ENCODE measurements at regions not wholly inside any gene's neighbourhood (a gene's known extent, or its start where the extent isn't known, plus 50 kb on each side); places are given as distances from the start of the nearest gene placed in this dataset.
"Not testable (repeated sequence)": the region's sequence is repeated elsewhere in the genome, so short reads cannot be mapped to it uniquely, and the experiment has no call there.

DNA sequence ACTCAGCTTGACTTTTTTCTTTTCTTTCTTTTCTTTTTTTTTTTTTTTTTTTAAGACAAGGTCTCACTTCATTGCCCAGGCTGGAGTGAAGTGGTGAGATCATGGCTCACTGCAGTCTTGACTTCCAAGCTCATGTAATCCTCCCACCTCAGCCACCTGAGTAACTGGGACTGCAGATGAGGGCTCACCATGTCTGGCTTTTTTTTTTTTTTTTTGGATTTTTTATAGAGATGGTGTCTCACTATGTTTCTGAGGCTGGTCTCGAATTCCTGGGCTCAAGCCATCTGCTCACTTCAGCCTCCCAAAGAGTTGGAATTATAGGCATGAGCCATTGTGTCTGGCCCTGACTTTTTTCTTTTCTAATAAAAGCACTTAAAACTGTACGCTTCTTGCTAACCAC is 358.2 kb upstream of the IGFBP3 start:
- TF ChIP-seq CTCF (IDR thresholded peaks at IDR 0.05; ENCODE audit: extremely low read depth, missing control alignments), result no peak
- DNase-seq (ENCODE audit: low spot score), result no peak

GRCh38 chr7:46264646-46265045 is 343.6 kb upstream of the IGFBP3 start:
- no peak for DNase-seq (ENCODE audit: low spot score)
- TF ChIP-seq CTCF (IDR thresholded peaks at IDR 0.05; ENCODE audit: extremely low read depth, missing control alignments), result no peak

- not testable (repeated sequence) for DNase-seq (ENCODE audit: low spot score)
These were observed 340.6 kb upstream of the IGFBP3 start for GRCh38 chr7:46261638-46262037.

GRCh38 chr7:46259947-46260346 is 338.9 kb upstream of the IGFBP3 start:
- no peak for DNase-seq (ENCODE audit: low spot score)
- no peak for TF ChIP-seq CTCF (IDR thresholded peaks at IDR 0.05; ENCODE audit: extremely low read depth, missing control alignments)

GRCh38 chr7:46257761-46258448 is 336.8 kb upstream of the IGFBP3 start:
- no peak for TF ChIP-seq CTCF (IDR thresholded peaks at IDR 0.05; ENCODE audit: extremely low read depth, missing control alignments)
- no peak for DNase-seq (ENCODE audit: low spot score)

GRCh38 chr7:46256870-46257661 is 336.0 kb upstream of the IGFBP3 start:
- no peak for TF ChIP-seq CTCF (IDR thresholded peaks at IDR 0.05; ENCODE audit: extremely low read depth, missing control alignments)
- DNase-seq (ENCODE audit: low spot score), result no peak

GRCh38 chr7:46253520-46253919 is 332.4 kb upstream of the IGFBP3 start:
- TF ChIP-seq CTCF (IDR thresholded peaks at IDR 0.05; ENCODE audit: extremely low read depth, missing control alignments), result no peak
- no peak for DNase-seq (ENCODE audit: low spot score)
